SK-N-SH treated with all-trans-retinoic acid at 6 μM for 48 hours (cell line): ENCODE measurements at regions not wholly inside any gene's neighbourhood (a gene's known extent, or its start where the extent isn't known, plus 50 kb on each side); places are given as distances from the start of the nearest gene placed in this dataset.

Experiments
- ATAC-seq: fragments of 200-7000 bp; cut with Tn5 transposase; 3 replicates; pipeline ENCODE4 v1.9.1; 2020; ENCODE audit warnings: mild to moderate bottlenecking, moderate library complexity
- ARNTL ChIP-seq: fragments of 450-650 bp; formaldehyde crosslinking; IDR thresholded peaks from 2 replicates; pipeline ENCODE4 v1.5.0; 2020; ENCODE audit warnings: low read depth, mild to moderate bottlenecking, moderate library complexity, borderline replicate concordance
- BACH2 ChIP-seq: fragments of 250-450 bp; sonication (Bioruptor Pico); IDR thresholded peaks from 2 replicates; pipeline ENCODE4 v1.9.0; 2021; ENCODE audit warnings: mild to moderate bottlenecking, borderline replicate concordance
- CSDC2 ChIP-seq: fragments of 250-450 bp; sonication (Bioruptor Pico); IDR thresholded peaks from 2 replicates; pipeline ENCODE4 v1.5.0; 2020; ENCODE audit warnings: mild to moderate bottlenecking, moderate library complexity
- ESRRG ChIP-seq: fragments of 250-450 bp; sonication (Bioruptor Pico); IDR thresholded peaks from 2 replicates; pipeline ENCODE4 v1.6.1; 2021; ENCODE audit warnings: mild to moderate bottlenecking
- GLIS3 ChIP-seq: fragments of 250-450 bp; sonication (Bioruptor Pico); IDR thresholded peaks from 2 replicates; pipeline ENCODE4 v1.5.0; 2020; ENCODE audit warnings: mild to moderate bottlenecking, moderate library complexity
- ISL1 ChIP-seq: fragments of 250-450 bp; sonication (Bioruptor Pico); IDR thresholded peaks from 2 replicates; pipeline ENCODE4 v2.1.2; 2022; ENCODE audit warnings: mild to moderate bottlenecking, moderate library complexity
- OSR1 ChIP-seq: fragments of 250-450 bp; sonication (Bioruptor Pico); IDR thresholded peaks from 2 replicates; pipeline ENCODE4 v1.8.0; 2022; ENCODE audit warnings: moderate library complexity, mild to moderate bottlenecking, inconsistent platforms
- PPARA ChIP-seq: fragments of 250-450 bp; sonication (Bioruptor Pico); IDR thresholded peaks from 2 replicates; pipeline ENCODE4 v1.5.0; 2020; ENCODE audit warnings: mild to moderate bottlenecking, borderline replicate concordance
- RARB ChIP-seq: fragments of 250-450 bp; sonication (Bioruptor Pico); IDR thresholded peaks from 2 replicates; pipeline ENCODE4 v1.8.0; 2021; ENCODE audit warnings: mild to moderate bottlenecking, moderate library complexity
- SNAI2 ChIP-seq: fragments of 250-450 bp; sonication (Bioruptor Pico); IDR thresholded peaks from 2 replicates; pipeline ENCODE4 v1.5.0; 2020; ENCODE audit warnings: mild to moderate bottlenecking, moderate library complexity
- TCF4 ChIP-seq: fragments of 250-450 bp; sonication (Bioruptor Pico); IDR thresholded peaks from 2 replicates; pipeline ENCODE4 v1.8.0; 2021; ENCODE audit warnings: mild to moderate bottlenecking, moderate library complexity, borderline replicate concordance
- TOX ChIP-seq: fragments of 250-450 bp; sonication (Bioruptor Pico); IDR thresholded peaks from 2 replicates; pipeline ENCODE4 v1.8.0; 2021; ENCODE audit warnings: mild to moderate bottlenecking, moderate library complexity, borderline replicate concordance
- ZC3H10 ChIP-seq: fragments of 250-450 bp; sonication (Bioruptor Pico); IDR thresholded peaks from 2 replicates; pipeline ENCODE4 v1.5.1; 2021; ENCODE audit warnings: mild to moderate bottlenecking, moderate library complexity
- ZFP3 ChIP-seq: fragments of 250-450 bp; sonication (Bioruptor Pico); IDR thresholded peaks from 2 replicates; pipeline ENCODE4 v1.5.0; 2020; ENCODE audit warnings: mild to moderate bottlenecking, moderate library complexity
- ZFP30 ChIP-seq: fragments of 450-650 bp; formaldehyde crosslinking; IDR thresholded peaks from 2 replicates; pipeline ENCODE4 v1.5.0; 2022; ENCODE audit warnings: mild to moderate bottlenecking, moderate library complexity
- ZNF565 ChIP-seq: fragments of 450-650 bp; formaldehyde crosslinking; conservative IDR thresholded peaks from 2 replicates; pipeline ENCODE4 v1.5.0; 2020; ENCODE audit warnings: low read depth, mild to moderate bottlenecking, moderate library complexity
- ZNF70 ChIP-seq: fragments of 450-650 bp; formaldehyde crosslinking; IDR thresholded peaks from 2 replicates; pipeline ENCODE4 v1.5.0; 2020; ENCODE audit warnings: mild to moderate bottlenecking, moderate library complexity
- ZNF8 ChIP-seq: fragments of 450-650 bp; formaldehyde crosslinking; IDR thresholded peaks from 2 replicates; pipeline ENCODE4 v1.5.0; 2020; ENCODE audit warnings: mild to moderate bottlenecking, moderate library complexity
- TF ChIP-seq, protein P1 (sequence below): fragments of 250-450 bp; sonication (Bioruptor Pico); IDR thresholded peaks from 2 replicates; pipeline ENCODE4 v1.8.0; 2020; ENCODE audit warnings: mild to moderate bottlenecking, moderate library complexity, borderline replicate concordance
- TF ChIP-seq, protein P2 (sequence below): fragments of 250-450 bp; sonication (Bioruptor Pico); IDR thresholded peaks from 2 replicates; pipeline ENCODE4 v1.8.0; 2021; ENCODE audit warnings: low read depth, mild to moderate bottlenecking, moderate library complexity, borderline replicate concordance
- TF ChIP-seq, protein P3 (sequence below): fragments of 250-450 bp; sonication (Bioruptor Pico); IDR thresholded peaks from 2 replicates; pipeline ENCODE4 v1.5.1; 2021; ENCODE audit warnings: mild to moderate bottlenecking, moderate library complexity
- TF ChIP-seq, protein P4 (sequence below): fragments of 250-450 bp; sonication (Bioruptor Pico); IDR thresholded peaks from 2 replicates; pipeline ENCODE4 v1.5.1; 2020; ENCODE audit warnings: low read depth, mild to moderate bottlenecking, moderate library complexity

DNA sequence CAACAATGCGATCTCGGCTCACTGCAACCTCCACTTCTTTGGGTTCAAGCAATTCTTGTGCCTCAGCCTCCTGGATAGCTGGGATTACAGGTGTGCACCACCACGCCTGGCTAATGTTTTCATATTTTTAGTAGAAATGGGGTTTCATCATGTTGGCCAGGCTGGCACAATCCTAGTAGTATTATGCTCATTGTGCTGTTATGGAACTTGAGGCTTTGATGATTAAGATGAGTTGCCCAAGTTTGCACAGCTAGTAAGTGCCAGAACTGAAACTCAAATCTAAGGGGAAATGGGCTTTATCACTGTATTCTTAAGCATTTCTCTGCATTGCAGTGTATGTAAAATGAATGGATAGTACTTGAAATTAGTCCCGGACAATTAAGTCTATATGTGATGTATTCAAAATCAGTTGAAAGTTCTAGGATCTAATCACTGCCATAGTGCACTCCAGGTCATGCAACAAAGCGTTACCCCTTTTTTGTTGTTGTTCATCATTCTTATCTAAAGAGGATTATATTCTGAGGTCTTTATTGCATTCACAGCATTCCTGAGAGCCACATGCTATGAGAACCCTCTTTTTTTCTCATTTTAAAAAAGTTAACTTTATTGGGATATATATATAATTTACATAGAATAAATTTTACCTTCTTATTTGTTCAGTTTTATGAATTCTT is 378.7 kb upstream of the CNTN6 start:
- ATAC-seq: no peak
- TF ChIP-seq ISL1: no peak
- TF ChIP-seq TOX (CRISPR knock-in tag): no peak
- no peak for TF ChIP-seq GLIS3
- TF ChIP-seq PPARA (CRISPR knock-in tag): no peak
- TF ChIP-seq, protein P1, sequence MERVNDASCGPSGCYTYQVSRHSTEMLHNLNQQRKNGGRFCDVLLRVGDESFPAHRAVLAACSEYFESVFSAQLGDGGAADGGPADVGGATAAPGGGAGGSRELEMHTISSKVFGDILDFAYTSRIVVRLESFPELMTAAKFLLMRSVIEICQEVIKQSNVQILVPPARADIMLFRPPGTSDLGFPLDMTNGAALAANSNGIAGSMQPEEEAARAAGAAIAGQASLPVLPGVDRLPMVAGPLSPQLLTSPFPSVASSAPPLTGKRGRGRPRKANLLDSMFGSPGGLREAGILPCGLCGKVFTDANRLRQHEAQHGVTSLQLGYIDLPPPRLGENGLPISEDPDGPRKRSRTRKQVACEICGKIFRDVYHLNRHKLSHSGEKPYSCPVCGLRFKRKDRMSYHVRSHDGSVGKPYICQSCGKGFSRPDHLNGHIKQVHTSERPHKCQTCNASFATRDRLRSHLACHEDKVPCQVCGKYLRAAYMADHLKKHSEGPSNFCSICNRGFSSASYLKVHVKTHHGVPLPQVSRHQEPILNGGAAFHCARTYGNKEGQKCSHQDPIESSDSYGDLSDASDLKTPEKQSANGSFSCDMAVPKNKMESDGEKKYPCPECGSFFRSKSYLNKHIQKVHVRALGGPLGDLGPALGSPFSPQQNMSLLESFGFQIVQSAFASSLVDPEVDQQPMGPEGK (CRISPR knock-in tag): no peak
- TF ChIP-seq ZC3H10 (CRISPR knock-in tag): no peak
- no peak for TF ChIP-seq ZFP3
- TF ChIP-seq, protein P2, sequence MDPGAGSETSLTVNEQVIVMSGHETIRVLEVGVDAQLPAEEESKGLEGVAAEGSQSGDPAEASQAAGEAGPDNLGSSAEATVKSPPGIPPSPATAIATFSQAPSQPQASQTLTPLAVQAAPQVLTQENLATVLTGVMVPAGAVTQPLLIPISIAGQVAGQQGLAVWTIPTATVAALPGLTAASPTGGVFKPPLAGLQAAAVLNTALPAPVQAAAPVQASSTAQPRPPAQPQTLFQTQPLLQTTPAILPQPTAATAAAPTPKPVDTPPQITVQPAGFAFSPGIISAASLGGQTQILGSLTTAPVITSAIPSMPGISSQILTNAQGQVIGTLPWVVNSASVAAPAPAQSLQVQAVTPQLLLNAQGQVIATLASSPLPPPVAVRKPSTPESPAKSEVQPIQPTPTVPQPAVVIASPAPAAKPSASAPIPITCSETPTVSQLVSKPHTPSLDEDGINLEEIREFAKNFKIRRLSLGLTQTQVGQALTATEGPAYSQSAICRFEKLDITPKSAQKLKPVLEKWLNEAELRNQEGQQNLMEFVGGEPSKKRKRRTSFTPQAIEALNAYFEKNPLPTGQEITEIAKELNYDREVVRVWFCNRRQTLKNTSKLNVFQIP (CRISPR knock-in tag): no peak
- TF ChIP-seq RARB (CRISPR knock-in tag): no peak
- no peak for TF ChIP-seq ZFP30
- no peak for TF ChIP-seq TCF4 (CRISPR knock-in tag)
- TF ChIP-seq, protein P3, sequence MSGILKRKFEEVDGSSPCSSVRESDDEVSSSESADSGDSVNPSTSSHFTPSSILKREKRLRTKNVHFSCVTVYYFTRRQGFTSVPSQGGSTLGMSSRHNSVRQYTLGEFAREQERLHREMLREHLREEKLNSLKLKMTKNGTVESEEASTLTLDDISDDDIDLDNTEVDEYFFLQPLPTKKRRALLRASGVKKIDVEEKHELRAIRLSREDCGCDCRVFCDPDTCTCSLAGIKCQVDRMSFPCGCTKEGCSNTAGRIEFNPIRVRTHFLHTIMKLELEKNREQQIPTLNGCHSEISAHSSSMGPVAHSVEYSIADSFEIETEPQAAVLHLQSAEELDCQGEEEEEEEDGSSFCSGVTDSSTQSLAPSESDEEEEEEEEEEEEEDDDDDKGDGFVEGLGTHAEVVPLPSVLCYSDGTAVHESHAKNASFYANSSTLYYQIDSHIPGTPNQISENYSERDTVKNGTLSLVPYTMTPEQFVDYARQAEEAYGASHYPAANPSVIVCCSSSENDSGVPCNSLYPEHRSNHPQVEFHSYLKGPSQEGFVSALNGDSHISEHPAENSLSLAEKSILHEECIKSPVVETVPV (CRISPR knock-in tag): no peak
- TF ChIP-seq BACH2 (CRISPR knock-in tag): no peak
- TF ChIP-seq, protein P4, sequence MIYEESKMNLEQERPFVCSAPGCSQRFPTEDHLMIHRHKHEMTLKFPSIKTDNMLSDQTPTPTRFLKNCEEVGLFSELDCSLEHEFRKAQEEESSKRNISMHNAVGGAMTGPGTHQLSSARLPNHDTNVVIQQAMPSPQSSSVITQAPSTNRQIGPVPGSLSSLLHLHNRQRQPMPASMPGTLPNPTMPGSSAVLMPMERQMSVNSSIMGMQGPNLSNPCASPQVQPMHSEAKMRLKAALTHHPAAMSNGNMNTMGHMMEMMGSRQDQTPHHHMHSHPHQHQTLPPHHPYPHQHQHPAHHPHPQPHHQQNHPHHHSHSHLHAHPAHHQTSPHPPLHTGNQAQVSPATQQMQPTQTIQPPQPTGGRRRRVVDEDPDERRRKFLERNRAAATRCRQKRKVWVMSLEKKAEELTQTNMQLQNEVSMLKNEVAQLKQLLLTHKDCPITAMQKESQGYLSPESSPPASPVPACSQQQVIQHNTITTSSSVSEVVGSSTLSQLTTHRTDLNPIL (CRISPR knock-in tag): no peak
- no peak for TF ChIP-seq ZNF8
- no peak for TF ChIP-seq ARNTL (CRISPR knock-in tag)
- TF ChIP-seq CSDC2 (CRISPR knock-in tag): no peak

DNA sequence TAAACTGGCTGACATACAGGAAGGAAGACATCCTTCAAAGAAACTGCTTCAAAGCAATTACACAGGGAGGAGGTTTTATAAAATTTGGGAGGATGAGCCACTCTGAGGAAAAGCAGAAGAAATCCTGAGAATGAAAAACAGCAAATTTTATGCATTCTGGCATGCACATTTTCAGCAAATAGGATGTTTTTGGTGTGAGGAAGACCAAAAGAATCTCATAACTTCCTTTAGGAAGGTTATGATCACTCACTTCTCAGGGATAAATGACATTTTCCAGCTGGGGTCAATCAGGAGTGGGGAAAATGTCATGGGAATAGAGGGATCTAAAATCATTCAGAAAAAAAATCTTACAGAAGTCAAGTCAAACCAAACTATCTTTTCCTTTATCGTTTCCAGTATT is 371.7 kb upstream of the CNTN6 start:
- no peak for ATAC-seq
- TF ChIP-seq ZNF565 (CRISPR knock-in tag) (no peak), TOX (CRISPR knock-in tag) (no peak), ISL1 (no peak), ZFP30 (no peak), PPARA (CRISPR knock-in tag) (no peak), SNAI2 (no peak), ZNF8 (no peak), ZNF70 (CRISPR knock-in tag) (no peak), TCF4 (CRISPR knock-in tag) (no peak), ZC3H10 (CRISPR knock-in tag) (no peak), OSR1 (CRISPR knock-in tag) (no peak), ARNTL (CRISPR knock-in tag) (no peak), ESRRG (CRISPR knock-in tag) (no peak)
- TF ChIP-seq, protein P2 (CRISPR knock-in tag): no peak
- TF ChIP-seq, protein P1 (CRISPR knock-in tag): no peak
